HG03442 (cell line): ENCODE measurements at regions not wholly inside any gene's neighbourhood (a gene's known extent, or its start where the extent isn't known, plus 50 kb on each side); places are given as distances from the start of the nearest gene placed in this dataset.
"Not testable (repeated sequence)": the region's sequence is repeated elsewhere in the genome, so short reads cannot be mapped to it uniquely, and the experiment has no call there.

ENCODE experiments used
- ATAC-seq: cut with Tn5 transposase; IDR thresholded peaks from one replicate; pipeline ENCODE4 v1.9.1; 2021; ENCODE audit warnings: mild to moderate bottlenecking, moderate library complexity; ENCODE audit not compliant: unreplicated experiment

- ATAC-seq = peak; percentile 56
These were observed 458.3 kb downstream of the MFSD1 start for GRCh38 chr3:159260049-159260662.

DNA sequence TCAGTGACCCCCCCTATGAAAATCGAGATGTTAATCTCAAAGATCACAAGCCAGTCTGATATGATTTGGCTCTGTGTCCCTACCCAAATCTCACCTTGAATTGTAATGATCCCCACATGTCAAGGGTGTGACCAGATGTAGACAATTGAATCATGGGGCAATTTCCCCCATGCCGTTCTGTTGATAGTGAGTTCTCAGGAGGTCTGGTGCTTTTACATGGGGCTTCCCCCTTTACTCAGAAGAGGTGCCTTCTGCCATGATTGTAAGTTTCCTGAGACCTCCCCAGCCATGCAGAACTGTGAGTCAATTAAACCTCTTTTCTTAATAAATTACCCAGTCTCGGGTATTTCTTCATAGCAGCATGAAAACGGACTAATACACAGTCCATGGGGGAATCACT, 459.5 kb downstream of the MFSD1 start:
- not testable (repeated sequence) for ATAC-seq

DNA sequence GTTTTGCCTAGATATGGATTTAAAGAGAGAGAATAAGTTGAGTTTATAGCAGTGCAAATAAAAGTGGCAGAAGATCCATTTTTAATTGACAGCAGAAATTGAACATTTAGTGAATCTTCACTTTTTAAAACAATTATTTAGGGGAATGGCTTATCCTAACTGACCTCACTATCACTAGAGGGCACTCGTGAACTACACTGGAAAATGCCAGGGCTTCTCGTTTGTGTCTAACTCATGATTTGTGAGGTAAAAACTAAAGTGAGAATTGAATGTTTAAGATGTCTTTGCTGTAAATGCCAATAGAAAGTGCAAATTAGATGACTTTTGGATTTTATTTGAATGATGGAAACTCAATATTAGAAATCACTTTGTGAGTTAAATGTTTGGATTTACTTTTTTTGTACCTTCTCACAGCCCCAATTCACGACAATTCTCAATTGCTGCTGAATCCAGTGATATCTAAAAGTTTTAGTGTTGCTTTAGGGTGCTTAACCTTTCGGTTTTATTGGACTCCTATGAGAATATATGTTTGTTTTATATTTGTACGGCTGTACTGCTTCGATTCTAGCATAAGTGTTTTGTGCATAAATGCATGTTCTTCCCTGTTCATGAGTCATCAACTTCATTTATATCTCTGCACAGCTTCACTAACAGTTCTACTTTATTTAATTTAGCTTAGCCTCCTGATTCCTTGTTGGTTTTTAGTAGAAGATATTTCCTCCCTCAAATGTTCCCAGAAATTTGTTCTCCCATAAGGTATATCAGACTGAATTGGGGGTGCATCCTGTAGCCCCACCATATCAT, 462.1 kb downstream of the MFSD1 start:
- no peak for ATAC-seq

DNA sequence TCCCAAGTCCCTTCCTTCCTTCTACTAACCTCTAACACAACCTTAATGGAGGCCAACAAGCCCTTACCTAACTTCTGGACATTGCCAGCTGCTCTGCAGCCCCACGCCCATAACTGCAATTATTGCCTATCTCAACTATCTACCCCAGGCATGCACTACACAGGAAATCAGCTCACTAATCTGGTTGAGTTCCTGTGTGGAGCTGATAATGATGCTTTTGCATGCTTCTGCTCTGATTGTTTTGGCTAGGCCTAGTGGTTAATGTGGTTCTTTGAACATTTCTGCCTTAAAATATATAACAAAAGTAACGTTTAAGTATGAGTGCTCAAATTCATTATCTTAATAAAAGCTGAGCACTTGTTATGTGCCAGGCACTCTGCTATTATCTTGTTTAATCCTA, 463.9 kb downstream of the MFSD1 start:
- ATAC-seq = no peak

DNA sequence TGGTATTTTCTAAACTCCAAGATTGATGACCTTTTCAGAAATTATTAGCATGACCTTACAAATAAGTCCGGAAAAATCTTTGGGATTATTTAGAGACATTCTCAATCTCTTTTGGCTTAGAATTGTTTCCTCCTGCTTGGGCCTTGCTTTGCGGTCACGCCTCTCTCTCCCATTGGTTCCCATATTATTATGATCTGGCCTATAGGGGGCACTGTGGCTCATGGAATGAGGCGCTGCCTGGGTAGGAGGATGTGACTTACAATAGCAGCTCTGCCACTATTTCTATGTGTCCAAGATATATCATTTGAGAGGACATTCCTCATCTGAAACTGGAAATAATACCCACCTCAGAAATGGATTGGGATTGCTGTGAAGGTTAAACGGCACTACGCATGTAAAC, 464.9 kb downstream of the MFSD1 start:
- ATAC-seq = no peak

GRCh38 chr3:159271799-159272512, 470.1 kb downstream of the MFSD1 start:
- no peak for ATAC-seq

DNA sequence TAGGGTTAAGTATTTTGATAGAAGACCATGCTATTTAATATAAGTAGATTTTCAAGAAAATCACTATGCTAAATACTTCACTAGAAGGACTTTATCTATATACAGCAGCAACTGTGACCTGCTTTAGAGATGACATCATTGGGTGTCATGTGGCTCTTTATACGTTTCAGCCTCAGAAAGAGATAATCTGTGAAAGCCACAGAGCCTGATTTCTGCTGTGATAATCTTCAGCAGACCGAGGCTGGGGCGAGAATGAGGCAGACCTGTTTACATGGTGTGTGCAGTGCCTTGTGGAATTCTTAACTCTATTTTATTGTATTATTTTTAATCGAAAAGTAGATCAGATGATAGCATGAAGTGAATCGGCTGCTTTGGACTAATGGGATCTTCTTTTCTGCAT, 471.2 kb downstream of the MFSD1 start:
- ATAC-seq = no peak

GRCh38 chr3:159273608-159274007, 471.8 kb downstream of the MFSD1 start:
- no peak for ATAC-seq

GRCh38 chr3:159275741-159276140, 473.9 kb downstream of the MFSD1 start:
- no peak for ATAC-seq

DNA sequence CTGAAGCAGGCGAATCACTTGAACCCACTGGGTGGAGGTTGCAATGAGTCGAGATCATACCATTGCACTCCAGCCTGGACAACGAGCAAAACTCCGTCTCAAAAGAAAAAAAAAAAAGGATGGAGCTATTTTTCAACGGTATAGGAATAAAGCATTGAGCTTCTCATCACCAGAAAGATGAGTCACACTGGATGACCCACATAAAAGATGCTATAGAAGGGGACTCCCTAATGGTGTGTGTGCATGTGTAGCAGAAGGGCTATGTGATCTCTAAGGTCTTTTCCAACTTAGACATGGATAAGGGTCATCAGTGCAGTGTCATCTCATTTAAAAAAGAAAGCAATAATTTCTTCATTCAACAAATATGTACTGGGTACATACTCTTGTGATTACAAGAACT, 476.0 kb downstream of the MFSD1 start:
- ATAC-seq = no peak

- no peak for ATAC-seq
These were observed 478.7 kb downstream of the MFSD1 start for GRCh38 chr3:159280386-159281191.

GRCh38 chr3:159293493-159293892, 491.6 kb downstream of the MFSD1 start:
- ATAC-seq = no peak

- ATAC-seq = no peak
These were observed 500.1 kb downstream of the MFSD1 start for GRCh38 chr3:159301961-159302360.

GRCh38 chr3:159305017-159305416, 503.2 kb downstream of the MFSD1 start:
- no peak for ATAC-seq

DNA sequence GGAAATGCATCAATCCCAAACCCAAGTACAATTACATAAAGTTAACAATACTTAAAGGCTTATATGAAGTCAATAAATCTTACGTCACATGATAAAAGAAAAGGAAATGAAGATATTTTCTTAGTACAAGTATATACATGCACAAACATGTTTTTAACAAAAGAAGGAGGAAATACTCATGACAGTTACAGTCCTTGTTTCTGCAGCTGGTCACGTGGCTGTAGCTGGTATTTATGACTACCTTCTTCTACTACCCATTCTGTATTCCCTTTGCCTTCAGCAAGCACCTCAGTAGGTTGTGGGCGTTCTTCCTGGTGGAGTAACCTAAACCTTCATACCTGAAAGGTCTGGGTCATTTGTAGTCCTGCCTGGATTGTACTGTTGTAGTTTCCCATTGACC, 514.9 kb downstream of the MFSD1 start:
- ATAC-seq = not testable (repeated sequence)

DNA sequence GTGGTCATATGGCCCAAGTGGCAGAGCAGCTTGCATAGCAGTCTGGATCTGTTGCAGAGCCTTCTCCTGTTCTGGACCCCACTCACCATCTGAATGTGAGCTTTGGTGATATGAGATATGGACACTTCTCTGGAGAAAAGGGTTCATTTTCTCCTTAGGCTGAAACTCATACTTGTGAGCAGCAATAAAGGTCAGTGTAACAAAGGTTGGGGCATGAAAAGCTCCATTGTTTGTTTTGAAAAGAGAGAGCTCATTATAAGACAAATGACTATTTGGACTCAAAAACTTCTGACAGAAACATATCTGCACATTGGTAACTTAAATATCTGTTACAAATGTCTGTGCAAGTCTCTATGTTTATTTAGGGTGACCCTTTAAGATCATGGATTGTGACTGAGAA, 517.3 kb downstream of the MFSD1 start:
- ATAC-seq = no peak

- peak; percentile 91 for ATAC-seq
These were observed 520.6 kb downstream of the MFSD1 start for GRCh38 chr3:159322322-159322939.

GRCh38 chr3:159323848-159324247, 522.0 kb downstream of the MFSD1 start:
- no peak for ATAC-seq

GRCh38 chr3:159326998-159327397, 525.1 kb downstream of the MFSD1 start:
- ATAC-seq = no peak

DNA sequence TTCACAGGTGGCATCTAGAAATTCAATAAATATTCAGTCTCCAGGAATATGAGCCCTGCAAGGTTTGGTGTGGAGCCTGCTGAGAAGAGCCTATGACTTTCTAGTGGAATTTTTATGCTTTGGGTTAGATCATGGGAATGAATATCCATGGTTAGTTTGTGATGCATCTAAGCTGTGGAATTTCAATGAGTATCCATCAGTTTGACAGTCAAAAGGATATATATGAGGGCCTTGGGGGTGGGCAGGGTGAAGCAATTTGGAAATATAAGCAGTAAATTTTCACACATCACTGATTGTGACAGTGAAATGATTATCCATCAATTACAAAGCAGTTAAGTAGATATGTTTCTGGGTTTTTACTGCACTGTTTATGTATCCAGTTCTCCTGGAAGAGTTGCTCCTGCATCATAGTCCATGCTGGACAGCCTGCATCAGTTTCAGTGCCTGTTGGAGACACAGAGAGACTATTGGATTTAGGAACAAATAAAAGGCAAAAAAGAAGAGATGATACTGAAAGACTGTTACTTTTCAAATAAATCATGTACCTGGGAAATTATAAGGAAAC, 530.8 kb downstream of the MFSD1 start:
- no peak for ATAC-seq
